T-helper 1 cell treated with Interleukin-12 subunit alpha and Interleukin-12 subunit beta and Interleukin-4 antibody, amounts not matched to agents 30 ng/mL and 1 ng/mL, for 36 hours (primary cell): ENCODE measurements at regions not wholly inside any gene's neighbourhood (a gene's known extent, or its start where the extent isn't known, plus 50 kb on each side); places are given as distances from the start of the nearest gene placed in this dataset.
"Not testable (repeated sequence)": the region's sequence is repeated elsewhere in the genome, so short reads cannot be mapped to it uniquely, and the experiment has no call there.

ENCODE experiments used
- intact Hi-C: fragments of 100-400 bp; cut with micrococcal nuclease; formaldehyde crosslinking; loops from one replicate; pipeline ENCODE4 v1.15.1; 2024

- intact Hi-C loops, result no loop called here
These were observed 1534.0 kb upstream of the SPRY2 start for GRCh38 chr13:81874681-81875661.

DNA sequence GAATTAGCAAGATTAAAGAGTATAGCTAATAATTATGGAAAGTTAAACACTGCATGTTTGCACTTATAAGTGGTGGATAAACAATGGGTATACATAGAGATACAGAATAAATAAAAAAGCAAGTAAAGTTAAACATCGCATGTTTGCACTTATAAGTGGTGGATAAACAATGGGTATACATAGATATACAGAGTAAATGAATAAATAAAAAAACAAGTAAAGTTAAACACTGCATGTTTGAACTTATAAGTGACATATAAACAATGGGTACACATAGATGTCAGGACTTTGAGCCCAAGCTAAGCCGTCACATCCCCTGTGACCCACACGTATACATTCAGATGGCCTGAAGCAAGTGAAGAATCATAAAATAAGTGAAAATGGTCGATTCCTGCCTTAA lies 1533.3 kb upstream of the SPRY2 start:
- intact Hi-C loops, result no loop called here

- intact Hi-C loops, result no loop called here
These were observed 1531.7 kb upstream of the SPRY2 start for GRCh38 chr13:81872581-81872980.

- intact Hi-C loops, result not testable (repeated sequence)
These were observed 1530.9 kb upstream of the SPRY2 start for GRCh38 chr13:81871751-81872325.

GRCh38 chr13:81848291-81848690 lies 1507.4 kb upstream of the SPRY2 start:
- intact Hi-C loops, result no loop called here

DNA sequence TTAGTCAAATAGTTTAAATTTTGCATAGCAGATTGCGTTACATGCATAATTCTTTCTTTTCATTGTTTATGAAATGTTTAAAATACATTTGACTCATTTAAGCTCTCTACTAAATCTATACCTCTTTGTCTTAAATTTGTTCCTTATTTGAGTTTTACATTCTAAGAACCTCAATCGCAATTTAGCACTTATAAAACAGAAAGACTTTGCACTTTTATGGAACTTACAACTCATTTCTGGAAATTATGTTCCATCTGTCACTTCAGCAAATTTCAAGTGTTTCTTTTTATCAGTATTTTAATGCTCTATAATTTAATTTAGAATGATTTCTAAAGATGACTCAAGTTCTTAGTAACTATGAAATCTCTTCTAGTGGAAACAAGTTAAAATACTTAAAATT lies 1505.8 kb upstream of the SPRY2 start:
- intact Hi-C loops, result no loop called here

- intact Hi-C loops, result no loop called here
These were observed 1480.3 kb upstream of the SPRY2 start for GRCh38 chr13:81821259-81821658.

DNA sequence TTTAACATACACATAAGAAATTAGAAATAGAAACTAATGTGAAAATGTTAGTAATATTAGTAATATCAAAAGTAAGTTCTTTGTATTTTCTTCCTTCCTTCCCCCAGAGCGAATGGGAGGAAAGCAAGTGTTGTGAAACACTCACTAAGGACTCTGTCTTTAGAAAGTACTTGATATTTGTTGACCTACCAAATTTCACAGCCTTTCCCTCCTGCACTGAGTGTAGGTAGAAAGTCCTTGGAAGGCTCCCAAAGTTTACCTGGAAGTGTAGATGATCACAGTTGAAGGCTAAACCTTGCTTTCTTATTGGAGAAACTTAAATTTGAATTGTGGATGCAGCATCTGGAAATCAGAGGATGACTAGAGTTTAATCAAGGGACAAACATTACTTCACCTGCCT lies 1459.5 kb upstream of the SPRY2 start:
- intact Hi-C loops, result no loop called here

DNA sequence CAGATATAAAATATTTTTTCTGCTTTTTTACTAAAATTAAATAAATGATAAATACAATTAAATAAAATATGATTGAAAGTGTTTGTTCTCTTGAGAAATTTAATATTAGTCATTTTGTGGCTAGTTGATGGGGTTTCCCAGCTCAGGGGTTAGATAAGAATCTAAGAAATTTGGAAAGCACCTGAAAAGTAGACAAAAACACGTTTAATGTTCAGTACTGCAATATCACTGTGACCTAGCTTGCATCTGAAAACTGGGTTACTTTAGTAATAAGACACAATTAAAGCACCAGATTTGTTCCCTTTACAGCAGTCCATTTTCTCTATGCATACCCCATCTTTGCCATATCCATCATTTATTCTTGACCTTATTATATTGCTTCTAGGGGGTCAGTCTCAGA lies 1454.8 kb upstream of the SPRY2 start:
- intact Hi-C loops, result no loop called here

GRCh38 chr13:81791641-81792040 lies 1450.7 kb upstream of the SPRY2 start:
- intact Hi-C loops, result no loop called here

DNA sequence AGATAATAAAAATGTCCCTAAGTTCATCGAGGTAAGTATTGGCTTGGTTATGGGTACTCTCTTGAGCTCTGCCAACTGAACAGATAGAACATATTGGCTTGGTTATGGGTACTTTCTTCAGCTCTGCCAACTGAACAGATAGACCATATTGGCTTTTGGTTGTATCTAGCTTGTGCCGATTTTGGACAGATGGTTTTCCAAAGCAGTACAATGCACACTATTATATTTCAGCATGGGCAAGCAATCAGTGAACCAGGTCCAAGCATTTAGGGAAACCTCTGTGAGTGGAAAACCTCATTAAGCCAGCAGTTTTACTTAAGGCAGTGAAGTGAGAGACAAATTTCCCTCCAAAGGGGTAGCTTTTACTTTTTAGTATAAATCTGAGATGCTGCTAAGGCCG lies 1440.5 kb upstream of the SPRY2 start:
- intact Hi-C loops, result no loop called here

DNA sequence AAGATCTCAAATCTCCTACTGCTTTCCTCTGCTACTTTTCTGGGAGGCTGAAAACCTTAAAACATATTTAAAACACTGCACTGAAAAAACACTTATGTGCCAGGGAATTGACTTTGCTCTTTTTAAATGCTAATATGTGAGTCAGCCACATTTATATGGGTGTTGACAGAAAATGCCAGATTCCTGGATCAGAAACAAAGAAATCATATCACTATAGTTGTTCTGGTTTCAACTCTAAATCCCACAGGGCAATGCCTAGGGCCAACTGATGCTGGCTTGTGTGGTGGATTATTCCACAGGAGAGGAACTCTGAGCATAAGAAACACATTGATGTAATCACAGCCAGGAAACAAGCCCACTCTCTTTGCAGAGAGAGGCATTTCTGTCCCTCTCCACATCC lies 1439.0 kb upstream of the SPRY2 start:
- intact Hi-C loops, result no loop called here

DNA sequence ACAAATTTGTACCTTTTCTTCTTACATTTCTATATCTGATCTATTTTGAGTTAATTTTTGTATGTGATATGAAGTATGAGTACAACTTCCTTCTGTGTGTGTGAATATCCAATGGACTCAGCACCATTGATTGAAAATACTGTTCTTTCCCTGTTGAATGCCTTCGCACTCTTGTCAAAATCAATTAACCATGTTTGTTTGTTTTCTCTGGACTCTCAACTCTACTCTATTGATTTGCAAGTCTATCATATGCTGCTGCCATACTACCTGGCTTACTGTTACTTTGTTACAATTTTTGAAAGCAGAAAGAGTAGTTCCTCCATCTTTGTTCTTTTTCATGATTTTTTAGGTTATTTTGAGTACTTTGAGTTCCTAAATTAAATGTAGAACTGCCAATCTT lies 1437.4 kb upstream of the SPRY2 start:
- intact Hi-C loops, result no loop called here

DNA sequence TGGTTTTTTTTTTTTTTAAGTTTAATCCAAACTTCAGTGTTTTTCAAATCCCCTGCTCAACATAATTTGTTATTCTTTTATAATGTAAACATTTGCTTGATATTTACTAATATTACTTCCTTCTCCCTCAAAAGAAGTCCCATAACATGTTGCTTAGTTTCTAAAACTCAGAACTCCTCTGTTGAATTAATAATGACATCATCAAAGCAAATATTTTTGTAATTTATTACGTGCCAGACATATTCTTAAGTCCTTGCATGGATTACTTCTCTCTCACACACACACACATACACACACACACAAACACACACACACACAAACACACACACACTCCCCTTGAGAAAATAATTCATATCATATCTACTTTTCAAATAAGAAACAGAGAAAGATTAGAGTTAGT lies 1432.3 kb upstream of the SPRY2 start:
- intact Hi-C loops, result no loop called here

DNA sequence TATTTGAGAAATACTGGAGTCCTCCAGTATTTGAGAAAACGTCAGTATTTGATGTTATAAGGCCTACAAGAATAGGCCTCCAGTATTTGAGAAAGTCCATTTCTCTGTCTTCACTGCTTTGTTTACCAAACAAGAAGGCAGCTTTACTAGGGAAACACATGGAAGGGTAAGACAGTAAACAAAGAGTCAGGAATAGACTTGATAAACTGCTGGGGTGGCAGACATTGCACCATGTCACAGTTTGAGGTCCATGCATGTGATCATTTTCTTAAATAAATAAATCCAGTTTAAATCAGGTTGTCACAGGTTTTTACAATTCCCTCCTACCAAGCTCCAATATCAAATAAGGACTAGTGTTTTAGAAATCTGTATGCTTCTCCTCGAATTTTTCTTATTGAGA lies 1431.0 kb upstream of the SPRY2 start:
- intact Hi-C loops, result no loop called here

- intact Hi-C loops, result no loop called here
These were observed 1430.1 kb upstream of the SPRY2 start for GRCh38 chr13:81770868-81771505.

GRCh38 chr13:81762449-81762848 lies 1421.5 kb upstream of the SPRY2 start:
- intact Hi-C loops, result no loop called here

DNA sequence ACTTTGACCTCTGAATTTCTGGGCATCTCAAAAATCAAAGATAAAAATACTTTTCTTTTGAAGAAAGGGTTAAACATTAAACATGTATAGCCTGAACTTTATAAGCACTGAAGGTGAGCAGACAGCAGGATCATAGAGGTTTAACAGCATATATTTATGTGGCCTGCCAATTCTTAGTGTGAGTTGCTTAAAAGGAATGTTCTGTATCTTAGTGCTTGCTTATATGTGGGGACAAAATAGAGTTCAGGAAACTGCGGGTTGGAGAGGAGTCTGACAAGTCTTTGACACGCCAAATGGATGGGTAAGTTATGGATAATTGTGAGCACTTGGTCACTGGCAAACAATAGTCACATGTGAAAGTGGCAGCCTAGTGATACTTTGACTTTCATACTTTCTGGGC lies 1419.4 kb upstream of the SPRY2 start:
- intact Hi-C loops, result no loop called here

DNA sequence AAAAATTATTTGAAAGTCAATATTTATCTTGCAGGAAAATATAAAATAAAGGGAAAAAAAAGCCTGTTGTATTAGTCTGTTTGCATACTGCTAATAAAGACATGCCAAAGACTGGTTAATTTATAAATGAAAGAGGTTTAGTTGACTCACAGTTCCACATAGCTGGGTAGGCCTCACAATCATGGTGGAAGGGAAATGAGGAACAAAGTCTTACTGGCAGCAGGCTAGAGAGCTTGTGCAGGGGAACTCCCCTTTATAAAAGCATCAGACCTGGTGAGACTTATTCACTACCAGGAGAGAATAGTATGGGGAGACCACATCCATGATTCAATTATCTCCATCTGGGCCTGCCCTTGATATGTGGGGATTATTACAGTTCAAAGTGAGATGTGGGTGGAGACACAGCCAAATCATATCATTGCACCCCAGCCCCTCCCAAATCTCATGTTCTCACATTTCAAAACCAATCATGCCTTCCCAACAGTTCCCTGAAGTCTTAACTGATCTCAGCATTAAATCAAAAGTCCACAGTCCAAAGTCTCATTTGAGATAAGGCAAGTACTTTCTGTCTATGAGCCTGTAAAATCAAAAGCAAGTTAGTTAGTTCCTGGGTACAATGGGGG lies 1416.5 kb upstream of the SPRY2 start:
- intact Hi-C loops, result no loop called here

- intact Hi-C loops, result no loop called here
These were observed 1404.5 kb upstream of the SPRY2 start for GRCh38 chr13:81745391-81745790.

- intact Hi-C loops, result no loop called here
These were observed 1397.4 kb upstream of the SPRY2 start for GRCh38 chr13:81738364-81738763.
